ENCODE measurements at regions not wholly inside any gene's neighbourhood (a gene's known extent, or its start where the extent isn't known, plus 50 kb on each side); places are given as distances from the start of the nearest gene placed in this dataset.

GRCh38 chr15:69554279-69554961 lies 101.8 kb downstream of the RPLP1 start:
- Histone ChIP-seq H3K27ac (ENCODE audit: low read length) (no peak overlapping the region), H3K4me3 (ENCODE audit: low read depth in 2 of 2, low read length in 2 of 2) (no peak overlapping the region), H3K9me3 (ENCODE audit: control insufficient read depth, insufficient read depth, low read depth, low read length) (peaks cover 3% of the 10 kb centered on the region; the same call in 1 of the 2 replicates), H3K27me3 (ENCODE audit: control insufficient read depth, insufficient read depth, low read length) (no peaks in the 10 kb centered on the region), H3K4me1 (ENCODE audit: control insufficient read depth, insufficient read depth, low read length) (peaks cover 31% of the 10 kb centered on the region), H3K36me3 (ENCODE audit: control insufficient read depth, insufficient read depth, low read length) (no peaks in the 10 kb centered on the region)
- in situ Hi-C loops (cut with HindIII; ENCODE audit: low pct_unique_long_range_greater_than_20kb, low sequenced_read_pairs) (no loop called here), intact Hi-C loops (cut with micrococcal nuclease; ENCODE audit: unreplicated experiment) (no loop called here)
- CTCF ChIA-PET: interaction anchor here (0.6 kb wide), 1 partner anchor 65 kb away, joined by 4 read pairs; no protein-coding TSS in a partner anchor
- no TSS peak for BruUV-seq (replicated peaks)
- ATAC-seq (peak; percentile 70), DNase-seq (ENCODE audit: low read depth, low spot score) (no peak)
- POLR2A ChIA-PET: interaction anchor here (0.5 kb wide), 1 partner anchor 1958 kb away, joined by 6 read pairs; no protein-coding TSS in a partner anchor
- peak; percentile 86 for TF ChIP-seq TCF7L2 (IDR thresholded peaks at IDR 0.05; ENCODE audit: low read depth, low read length)
- TF ChIP-seq POLR2AphosphoS5 (IDR thresholded peaks at IDR 0.05; ENCODE audit: low read depth, low read length): no peak

- BruUV-seq (replicated peaks): no TSS peak
- intact Hi-C loops (cut with micrococcal nuclease; ENCODE audit: unreplicated experiment) (no loop called here), in situ Hi-C loops (cut with HindIII; ENCODE audit: low pct_unique_long_range_greater_than_20kb, low sequenced_read_pairs) (no loop called here)
- peaks cover 3% of the 10 kb centered on the region; the same call in 1 of the 2 replicates for H3K9me3 ChIP-seq (ENCODE audit: control insufficient read depth, insufficient read depth, low read depth, low read length)
- ChIA-PET CTCF (no interaction called here), POLR2A (interaction anchor here (0.6 kb wide), 2 partner anchors 12 to 88 kb away, joined by 3 to 9 read pairs; no protein-coding TSS in a partner anchor)
- no peak for ATAC-seq
- H3K4me3 ChIP-seq (ENCODE audit: low read depth in 2 of 2, low read length in 2 of 2): no peak overlapping the region
- TF ChIP-seq CTCF (IDR thresholded peaks at IDR 0.05) (no peak), TCF7L2 (IDR thresholded peaks at IDR 0.05; ENCODE audit: low read depth, low read length) (no peak), SIN3A (IDR thresholded peaks at IDR 0.05; ENCODE audit: borderline replicate concordance, insufficient read depth, low read depth, low read length) (no peak), REST (IDR thresholded peaks at IDR 0.05; ENCODE audit: insufficient read depth in 1 of 2, low read depth in 2 of 2, low read length in 1 of 2) (no peak), POLR2AphosphoS5 (IDR thresholded peaks at IDR 0.05; ENCODE audit: low read depth, low read length) (no peak)
- DNase-seq (ENCODE audit: low read depth, low spot score): no peak
- 0 out of 2 replicates have a peak overlapping the region, but pooled peaks have one; percentile 10 for H3K27ac ChIP-seq (ENCODE audit: low read length)
- H3K27me3 ChIP-seq (ENCODE audit: control insufficient read depth, insufficient read depth, low read length): no peaks in the 10 kb centered on the region
- no peaks in the 10 kb centered on the region for H3K36me3 ChIP-seq (ENCODE audit: control insufficient read depth, insufficient read depth, low read length)
- peaks cover 31% of the 10 kb centered on the region for H3K4me1 ChIP-seq (ENCODE audit: control insufficient read depth, insufficient read depth, low read length)
These were observed 102.5 kb downstream of the RPLP1 start for GRCh38 chr15:69555080-69555479.

GRCh38 chr15:69556344-69556743 lies 103.7 kb downstream of the RPLP1 start:
- H3K27ac ChIP-seq (ENCODE audit: low read length): no peak overlapping the region
- no TSS peak for BruUV-seq (replicated peaks)
- no peaks in the 10 kb centered on the region for H3K36me3 ChIP-seq (ENCODE audit: control insufficient read depth, insufficient read depth, low read length)
- ChIA-PET CTCF (no interaction called here), POLR2A (interaction anchor here (0.5 to 0.7 kb wide), 2 partner anchors 79 to 577 kb away, joined by 3 to 5 read pairs; no protein-coding TSS in a partner anchor)
- H3K4me1 ChIP-seq (ENCODE audit: control insufficient read depth, insufficient read depth, low read length): peaks cover 31% of the 10 kb centered on the region
- H3K27me3 ChIP-seq (ENCODE audit: control insufficient read depth, insufficient read depth, low read length): no peaks in the 10 kb centered on the region
- in situ Hi-C loops (cut with HindIII; ENCODE audit: low pct_unique_long_range_greater_than_20kb, low sequenced_read_pairs) (no loop called here), intact Hi-C loops (cut with micrococcal nuclease; ENCODE audit: unreplicated experiment) (no loop called here)
- no peak for TF ChIP-seq SIN3A (IDR thresholded peaks at IDR 0.05; ENCODE audit: borderline replicate concordance, insufficient read depth, low read depth, low read length)
- TF ChIP-seq TCF7L2 (IDR thresholded peaks at IDR 0.05; ENCODE audit: low read depth, low read length): no peak
- TF ChIP-seq POLR2AphosphoS5 (IDR thresholded peaks at IDR 0.05; ENCODE audit: low read depth, low read length): no peak
- no peak for TF ChIP-seq CTCF (IDR thresholded peaks at IDR 0.05)
- TF ChIP-seq REST (IDR thresholded peaks at IDR 0.05; ENCODE audit: insufficient read depth in 1 of 2, low read depth in 2 of 2, low read length in 1 of 2): no peak
- peaks cover 3% of the 10 kb centered on the region; the same call in 1 of the 2 replicates for H3K9me3 ChIP-seq (ENCODE audit: control insufficient read depth, insufficient read depth, low read depth, low read length)
- DNase-seq (ENCODE audit: low read depth, low spot score): no peak
- no peak overlapping the region for H3K4me3 ChIP-seq (ENCODE audit: low read depth in 2 of 2, low read length in 2 of 2)
- no peak for ATAC-seq
